ENCODE measurements at regions not wholly inside any gene's neighbourhood (a gene's known extent, or its start where the extent isn't known, plus 50 kb on each side); places are given as distances from the start of the nearest gene placed in this dataset.

DNA sequence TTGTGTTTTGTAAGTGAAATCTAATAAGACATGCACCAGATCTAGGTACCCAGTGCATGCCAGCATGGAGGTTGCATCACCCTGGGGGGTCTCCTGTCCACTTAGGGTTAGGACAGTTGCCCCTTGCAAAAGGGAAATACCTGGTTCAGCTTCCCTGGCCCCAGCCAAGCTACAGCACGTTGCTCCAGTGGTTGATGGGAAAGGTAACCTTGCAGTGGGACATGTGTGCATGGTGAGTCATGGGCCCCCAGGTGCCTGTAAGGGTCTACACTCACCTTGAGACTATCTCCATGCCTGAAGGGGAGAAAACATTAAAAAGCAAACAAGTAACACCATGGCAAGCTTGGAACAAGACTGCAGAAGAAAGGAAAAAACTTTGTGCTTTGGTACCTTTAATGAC, 143.9 kb downstream of the LSM5 start:
- TF ChIP-seq EZH2phosphoT487 (IDR thresholded peaks at IDR 0.05; ENCODE audit: insufficient read depth, low read depth) = no peak
- no peak for TF ChIP-seq EZH2 (IDR thresholded peaks at IDR 0.05; ENCODE audit: insufficient read depth, poor library complexity, severe bottlenecking)
